HCT116 (cell line): ENCODE measurements at regions not wholly inside any gene's neighbourhood (a gene's known extent, or its start where the extent isn't known, plus 50 kb on each side); places are given as distances from the start of the nearest gene placed in this dataset.

Source experiments
- ATAC-seq: fragments of 200-7000 bp; cut with Tn5 transposase; 2 replicates; pipeline ENCODE4 v1.9.1; 2020; ENCODE audit warnings: mild to moderate bottlenecking, moderate library complexity
- BruUV-seq: library from RNA; stranded (reverse); fragments of 400-500 nt; replicated peaks from 2 replicates; lab custom pipeline; 2021; lab: Mats Ljungman, UMichigan
- CTCF ChIA-PET: fragments of 300-600 bp; sonication (Branson Sonifier 250); formaldehyde crosslinking; loops from one replicate; lab custom pipeline; 2021; ENCODE audit warnings: antibody characterized with exemption; lab: Charles Lee
- POLR2A ChIA-PET: fragments of 300-600, 350-600 bp; sonication (Branson Sonifier 250); formaldehyde crosslinking; loops from one replicate; lab custom pipeline; 2021; ENCODE audit warnings: antibody characterized with exemption; lab: Charles Lee
- RAD21 ChIA-PET, 2 experiments: fragments of 300-600 bp; sonication (Branson Sonifier 250); formaldehyde crosslinking; loops; one replicate each; lab custom pipeline; 2023; ENCODE audit warnings: low total read pairs in 2 of 2; ENCODE audit not compliant: uncharacterized antibody in 2 of 2, unreplicated experiment in 2 of 2, low non-redundant PET in 1 of 2; lab: Charles Lee
- DNase-seq: peaks from one replicate; pipeline ENCODE4 v3.0.0-alpha.2; 2010; ENCODE audit warnings: low read depth, low spot score
- H2AFZ ChIP-seq: fragments of 200-600 bp; shearing (Covaris generic), sonication (generic); 2 replicates; pipeline ENCODE4 v1.6.1; 2017; ENCODE audit warnings: low read depth, mixed run types, mixed read lengths, antibody characterized with exemption, low read length; ENCODE audit not compliant: poor library complexity, severe bottlenecking
- H3K27ac ChIP-seq: 2 replicates; pipeline ENCODE4 v1.5.1; 2012; ENCODE audit warnings: low read depth, low read length
- H3K27me3 ChIP-seq: fragments of 200-600 bp; sonication (generic); 2 replicates; pipeline ENCODE4 v1.6.1; 2016; ENCODE audit warnings: mixed run types, low read length, mixed read lengths; ENCODE audit not compliant: insufficient read depth
- H3K36me3 ChIP-seq, 2 experiments: fragments of 200-500 bp in 1 of 2; fragments of 200-600 bp in 1 of 2; sonication (Bioruptor generic) in 1 of 2; sonication (generic) in 1 of 2; 2 replicates each; pipeline versions ENCODE4 v1.5.1 to v1.6.1; 2014 to 2016; ENCODE audit warnings: low read length in 2 of 2, inconsistent platforms in 1 of 2, mixed read lengths in 1 of 2, mixed run types in 1 of 2; ENCODE audit not compliant: insufficient read depth in 2 of 2, control insufficient read depth in 1 of 2
- H3K4me1 ChIP-seq, 2 experiments: fragments of 200-600 bp in 1 of 2; sonication (generic) in 1 of 2; 2 replicates each; pipeline versions ENCODE4 v1.5.1 to v1.6.1; 2012 to 2017; ENCODE audit warnings: low read length in 2 of 2, inconsistent platforms in 1 of 2, mild to moderate bottlenecking in 1 of 2, mixed read lengths in 1 of 2, mixed run types in 1 of 2, moderate library complexity in 1 of 2; ENCODE audit not compliant: insufficient read depth in 2 of 2, control insufficient read depth in 1 of 2
- H3K4me2 ChIP-seq: fragments of 200-600 bp; sonication (generic); 2 replicates; pipeline ENCODE4 v1.6.1; 2017; ENCODE audit warnings: mixed run types, low read length, mixed read lengths
- H3K4me3 ChIP-seq, 2 experiments: fragments of 200-600 bp in 1 of 2; sonication (generic) in 1 of 2; replicated peaks in 1 of 2; 2 replicates each; pipeline ENCODE4 v1.5.1; 2011 to 2016; ENCODE audit warnings: low read length in 2 of 2, control low read depth in 1 of 2, low read depth in 1 of 2, mild to moderate bottlenecking in 1 of 2, mixed read lengths in 1 of 2, mixed run types in 1 of 2
- H3K79me2 ChIP-seq: fragments of 200-600 bp; sonication (generic); 2 replicates; pipeline ENCODE4 v1.6.1; 2017; ENCODE audit warnings: mild to moderate bottlenecking, mixed run types, low read length, moderate library complexity, mixed read lengths; ENCODE audit not compliant: insufficient read depth
- H3K9ac ChIP-seq: fragments of 200-600 bp; sonication (generic); 2 replicates; pipeline ENCODE4 v1.6.1; 2016; ENCODE audit warnings: low read length, mixed read lengths
- H3K9me2 ChIP-seq: fragments of 200-600 bp; sonication (generic), shearing (Covaris generic); 2 replicates; pipeline ENCODE4 v1.6.1; 2017; ENCODE audit warnings: mixed run types, mild to moderate bottlenecking, moderate library complexity; ENCODE audit not compliant: insufficient read depth
- H3K9me3 ChIP-seq, 2 experiments: fragments of 200-500 bp in 1 of 2; fragments of 200-600 bp in 1 of 2; sonication (Bioruptor generic) in 1 of 2; sonication (generic) in 1 of 2; 2 replicates each; pipeline ENCODE4 v1.6.1; 2014 to 2017; ENCODE audit warnings: low read length in 2 of 2, mixed read lengths in 2 of 2, inconsistent platforms in 1 of 2, low read depth in 1 of 2, mild to moderate bottlenecking in 1 of 2, mixed run types in 1 of 2, moderate library complexity in 1 of 2; ENCODE audit not compliant: control insufficient read depth in 1 of 2, insufficient read depth in 1 of 2
- H4K20me1 ChIP-seq: fragments of 200-600 bp; sonication (generic), shearing (Covaris generic); 2 replicates; pipeline ENCODE4 v1.6.1; 2017; ENCODE audit warnings: mixed run types, mild to moderate bottlenecking, moderate library complexity; ENCODE audit not compliant: insufficient read depth
- EGR1 ChIP-seq: IDR thresholded peaks from 2 replicates; pipeline ENCODE4 v1.6.1; 2012; ENCODE audit warnings: low read depth
- EZH2phosphoT487 ChIP-seq: fragments of 200-600 bp; IDR thresholded peaks from 2 replicates; pipeline ENCODE4 v1.6.1; 2018; ENCODE audit warnings: antibody characterized with exemption, borderline replicate concordance
- FOSL1 ChIP-seq: IDR thresholded peaks from 2 replicates; pipeline ENCODE4 v1.6.1; 2012; ENCODE audit warnings: low read depth
- SP1 ChIP-seq: IDR thresholded peaks from 2 replicates; pipeline ENCODE4 v1.6.1; 2012; ENCODE audit warnings: low read depth
- SRF ChIP-seq: IDR thresholded peaks from 2 replicates; pipeline ENCODE4 v1.6.1; 2012; ENCODE audit warnings: low read depth
- intact Hi-C: fragments of 100-400 bp; cut with micrococcal nuclease; formaldehyde crosslinking; loops from 2 replicates; pipeline ENCODE4 v1.10.0; 2022
- TF ChIP-seq, protein P1 (sequence below): IDR thresholded peaks from 2 replicates; pipeline ENCODE4 v1.6.1; 2011; ENCODE audit warnings: mild to moderate bottlenecking, low read length, moderate library complexity; ENCODE audit not compliant: insufficient replicate concordance; ENCODE audit errors: extremely low read depth
- TF ChIP-seq, protein P2 (sequence below), 3 experiments: fragments of 200-600 bp in 1 of 3; sonication (generic) in 1 of 3; IDR thresholded peaks in 2 of 3; conservative IDR thresholded peaks in 1 of 3; 2 replicates each; pipeline ENCODE4 v1.5.1; 2012 to 2017; ENCODE audit warnings: low read depth in 2 of 3, low read length in 2 of 3, antibody characterized with exemption in 1 of 3, borderline replicate concordance in 1 of 3, control low read depth in 1 of 3, mild to moderate bottlenecking in 1 of 3, mixed read lengths in 1 of 3, mixed run types in 1 of 3, moderate library complexity in 1 of 3; ENCODE audit not compliant: insufficient read depth in 1 of 3
- TF ChIP-seq, protein P3 (sequence below): IDR thresholded peaks from 2 replicates; pipeline ENCODE4 v1.6.1; 2012

DNA sequence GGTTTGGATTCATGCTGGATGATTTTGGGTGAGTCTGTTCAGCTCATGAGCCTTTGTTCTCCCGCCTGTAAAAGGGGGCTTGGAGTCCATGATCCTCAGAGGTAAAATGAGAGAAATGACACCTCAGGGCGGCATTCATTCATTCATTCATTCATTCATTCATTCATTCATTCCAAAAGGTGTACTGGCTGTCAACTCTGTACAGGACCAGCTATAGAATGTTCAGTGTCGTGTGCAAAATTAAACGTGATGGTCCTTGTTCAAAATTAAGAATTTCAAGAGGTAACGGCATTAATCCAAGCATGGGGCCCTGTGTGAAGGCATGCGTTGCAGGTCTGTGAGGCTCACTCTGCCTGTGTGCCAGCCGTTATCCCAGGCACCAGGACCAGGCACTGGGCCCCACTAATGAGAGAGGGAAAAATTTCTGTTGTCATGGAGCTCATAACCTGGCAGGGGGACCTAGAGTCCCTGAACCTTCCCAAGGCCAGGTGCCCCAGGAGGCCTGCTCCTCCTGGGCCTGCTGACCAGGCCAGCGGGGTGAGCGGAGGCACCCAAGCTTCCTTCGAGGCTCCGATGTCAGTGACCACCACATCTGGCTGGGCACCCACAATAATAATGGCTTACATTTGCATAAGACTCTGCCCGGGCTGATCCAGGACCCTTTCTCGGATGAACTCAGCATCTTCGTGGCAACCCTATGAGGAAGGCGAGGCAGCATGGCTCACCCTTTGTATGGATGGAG lies 53.2 kb downstream of the CEBPB start:
- POLR2A ChIA-PET: interaction anchor here (0.6 to 1.3 kb wide), 5 partner anchors 21 to 486 kb away, joined by 3 to 4 read pairs (median 3); partner anchors contain the start of gene CEBPB
- H3K9ac ChIP-seq: peak overlapping the region; percentile 66
- intact Hi-C loops: no loop called here

More for the DNA sequence above, 53.2 kb downstream of the CEBPB start:
- ChIA-PET RAD21 (no interaction called here), CTCF (no interaction called here)
- H3K9me2 ChIP-seq: no peaks in the 10 kb centered on the region
- ATAC-seq: no peak
- no TSS peak for BruUV-seq
- H3K27me3 ChIP-seq: no peaks in the 10 kb centered on the region
- H3K4me1 ChIP-seq: peaks cover 71 to 91% of the 10 kb centered on the region in 2 experiments
- H3K4me3 ChIP-seq: peak overlapping the region in 1 of 2 experiments; percentile 26; a peak in 2 of 4 replicates
- H4K20me1 ChIP-seq: no peaks in the 10 kb centered on the region
- TF ChIP-seq, protein P1, sequence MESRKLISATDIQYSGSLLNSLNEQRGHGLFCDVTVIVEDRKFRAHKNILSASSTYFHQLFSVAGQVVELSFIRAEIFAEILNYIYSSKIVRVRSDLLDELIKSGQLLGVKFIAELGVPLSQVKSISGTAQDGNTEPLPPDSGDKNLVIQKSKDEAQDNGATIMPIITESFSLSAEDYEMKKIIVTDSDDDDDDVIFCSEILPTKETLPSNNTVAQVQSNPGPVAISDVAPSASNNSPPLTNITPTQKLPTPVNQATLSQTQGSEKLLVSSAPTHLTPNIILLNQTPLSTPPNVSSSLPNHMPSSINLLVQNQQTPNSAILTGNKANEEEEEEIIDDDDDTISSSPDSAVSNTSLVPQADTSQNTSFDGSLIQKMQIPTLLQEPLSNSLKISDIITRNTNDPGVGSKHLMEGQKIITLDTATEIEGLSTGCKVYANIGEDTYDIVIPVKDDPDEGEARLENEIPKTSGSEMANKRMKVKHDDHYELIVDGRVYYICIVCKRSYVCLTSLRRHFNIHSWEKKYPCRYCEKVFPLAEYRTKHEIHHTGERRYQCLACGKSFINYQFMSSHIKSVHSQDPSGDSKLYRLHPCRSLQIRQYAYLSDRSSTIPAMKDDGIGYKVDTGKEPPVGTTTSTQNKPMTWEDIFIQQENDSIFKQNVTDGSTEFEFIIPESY: no peak
- TF ChIP-seq, protein P2, sequence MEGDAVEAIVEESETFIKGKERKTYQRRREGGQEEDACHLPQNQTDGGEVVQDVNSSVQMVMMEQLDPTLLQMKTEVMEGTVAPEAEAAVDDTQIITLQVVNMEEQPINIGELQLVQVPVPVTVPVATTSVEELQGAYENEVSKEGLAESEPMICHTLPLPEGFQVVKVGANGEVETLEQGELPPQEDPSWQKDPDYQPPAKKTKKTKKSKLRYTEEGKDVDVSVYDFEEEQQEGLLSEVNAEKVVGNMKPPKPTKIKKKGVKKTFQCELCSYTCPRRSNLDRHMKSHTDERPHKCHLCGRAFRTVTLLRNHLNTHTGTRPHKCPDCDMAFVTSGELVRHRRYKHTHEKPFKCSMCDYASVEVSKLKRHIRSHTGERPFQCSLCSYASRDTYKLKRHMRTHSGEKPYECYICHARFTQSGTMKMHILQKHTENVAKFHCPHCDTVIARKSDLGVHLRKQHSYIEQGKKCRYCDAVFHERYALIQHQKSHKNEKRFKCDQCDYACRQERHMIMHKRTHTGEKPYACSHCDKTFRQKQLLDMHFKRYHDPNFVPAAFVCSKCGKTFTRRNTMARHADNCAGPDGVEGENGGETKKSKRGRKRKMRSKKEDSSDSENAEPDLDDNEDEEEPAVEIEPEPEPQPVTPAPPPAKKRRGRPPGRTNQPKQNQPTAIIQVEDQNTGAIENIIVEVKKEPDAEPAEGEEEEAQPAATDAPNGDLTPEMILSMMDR (IDR thresholded peaks at IDR 0.05 in 2 of 3, conservative IDR thresholded peaks at IDR 0.05 in 1 of 3; ENCODE audit: borderline replicate concordance in 1 of 3, insufficient read depth in 1 of 3, low read depth in 2 of 3, low read length in 2 of 3): no peak
- TF ChIP-seq SRF (no peak), FOSL1 (no peak), EGR1 (no peak), EZH2phosphoT487 (no peak), SP1 (no peak)
- TF ChIP-seq, protein P3, sequence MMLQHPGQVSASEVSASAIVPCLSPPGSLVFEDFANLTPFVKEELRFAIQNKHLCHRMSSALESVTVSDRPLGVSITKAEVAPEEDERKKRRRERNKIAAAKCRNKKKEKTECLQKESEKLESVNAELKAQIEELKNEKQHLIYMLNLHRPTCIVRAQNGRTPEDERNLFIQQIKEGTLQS: no peak
- H3K79me2 ChIP-seq: no peaks in the 10 kb centered on the region
- H2AFZ ChIP-seq: peak overlapping the region; percentile 72
- no peaks in the 10 kb centered on the region for H3K9me3 ChIP-seq
- H3K27ac ChIP-seq: peak overlapping the region; percentile 56
- DNase-seq: no peak
- H3K4me2 ChIP-seq: peak overlapping the region; percentile 81
- no peaks in the 10 kb centered on the region for H3K36me3 ChIP-seq
